ENCODE measurements at regions not wholly inside any gene's neighbourhood (a gene's known extent, or its start where the extent isn't known, plus 50 kb on each side); places are given as distances from the start of the nearest gene placed in this dataset.
"Not testable (repeated sequence)": the region's sequence is repeated elsewhere in the genome, so short reads cannot be mapped to it uniquely, and the experiment has no call there.

- no peak for DNase-seq
- WGBS, 5 donors, result 33 to 57% (median 44%) methylated on average over 5 of the region's 5 CpGs
These were observed 219.8 kb upstream of the DUSP10 start for GRCh38 chr1:221961532-221962292.

GRCh38 chr1:221958161-221958562 lies 216.3 kb upstream of the DUSP10 start:
- DNase-seq, result not testable (repeated sequence)

More at GRCh38 chr1:221961532-221962292, 219.8 kb upstream of the DUSP10 start:
- no peaks in the 10 kb centered on the region for H3K36me3 ChIP-seq
- no peaks in the 10 kb centered on the region for H3K27me3 ChIP-seq (replicated peaks in 1 of 7)
- peaks cover 0 to 8% (median 0%) of the 10 kb centered on the region in 6 donors for H3K4me1 ChIP-seq
- H3K27ac ChIP-seq, result no peak overlapping the region
- intact Hi-C loops (cut with DNase I; ENCODE audit: low total_unique reads), result no loop called here
- TF ChIP-seq CTCF (IDR thresholded peaks at IDR 0.05 in 8 of 11, conservative IDR thresholded peaks at IDR 0.05 in 3 of 11), result no peak
- TF ChIP-seq POLR2A (IDR thresholded peaks at IDR 0.05), result no peak
- no peak for TF ChIP-seq POLR2AphosphoS5 (IDR thresholded peaks at IDR 0.05)
- peaks cover 0 to 6% (median 0%) of the 10 kb centered on the region in 8 donors for H3K9me3 ChIP-seq
- no peak overlapping the region for H3K4me3 ChIP-seq

GRCh38 chr1:221957350-221957749 lies 215.5 kb upstream of the DUSP10 start:
- H3K4me1 ChIP-seq; intact Hi-C loops (cut with DNase I; ENCODE audit: low total_unique reads); H3K36me3 ChIP-seq; H3K27me3 ChIP-seq (replicated peaks in 1 of 7); H3K27ac ChIP-seq; H3K9me3 ChIP-seq; DNase-seq; H3K4me3 ChIP-seq: not testable (repeated sequence)
- WGBS, 5 donors, result 97 to 98% (median 97%) methylated on average over 3 of the region's 3 CpGs

More at GRCh38 chr1:221958161-221958562, 216.3 kb upstream of the DUSP10 start:
- 46 to 72% (median 68%) methylated on average over 2 of the region's 2 CpGs for WGBS, 5 donors
- H3K9me3 ChIP-seq; intact Hi-C loops (cut with DNase I; ENCODE audit: low total_unique reads); H3K4me1 ChIP-seq; H3K27me3 ChIP-seq (replicated peaks in 1 of 7); H3K4me3 ChIP-seq; H3K36me3 ChIP-seq; H3K27ac ChIP-seq: not testable (repeated sequence)

DNA sequence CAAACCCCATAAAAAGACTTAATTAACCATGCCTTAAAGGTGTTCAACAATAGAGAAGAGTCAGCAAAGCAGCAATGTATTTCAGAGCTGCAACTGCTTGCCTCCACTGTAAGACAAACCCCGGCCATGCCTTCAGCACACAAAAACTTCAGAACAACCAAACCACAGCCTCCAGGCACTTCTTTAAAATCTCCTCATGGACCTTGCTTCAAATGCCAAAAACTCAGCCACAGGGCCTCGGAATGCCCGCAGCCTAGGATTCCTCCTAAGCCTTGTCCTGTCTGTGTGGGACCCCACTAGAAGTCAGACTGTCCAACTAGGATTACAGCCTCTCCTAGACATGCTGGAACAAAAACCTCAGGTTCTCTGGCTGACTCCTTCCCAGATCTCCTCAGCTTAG lies 208.1 kb upstream of the DUSP10 start:
- TF ChIP-seq POLR2A (IDR thresholded peaks at IDR 0.05) (no peak), POLR2AphosphoS5 (IDR thresholded peaks at IDR 0.05) (no peak), CTCF (IDR thresholded peaks at IDR 0.05 in 8 of 11, conservative IDR thresholded peaks at IDR 0.05 in 3 of 11) (no peak)
- intact Hi-C loops (cut with DNase I; ENCODE audit: low total_unique reads), result no loop called here
- Histone ChIP-seq H3K27me3 (replicated peaks in 1 of 7) (no peaks in the 10 kb centered on the region), H3K4me3 (no peak overlapping the region), H3K27ac (no peak overlapping the region), H3K4me1 (no peaks in the 10 kb centered on the region), H3K36me3 (no peaks in the 10 kb centered on the region), H3K9me3 (peaks cover 0 to 16% (median 12%) of the 10 kb centered on the region in 8 donors)
- DNase-seq, result no peak
- whole genome bisulfite sequencing, 5 donors, result 89 to 99% (median 91%) methylated on average over 3 of the region's 3 CpGs

DNA sequence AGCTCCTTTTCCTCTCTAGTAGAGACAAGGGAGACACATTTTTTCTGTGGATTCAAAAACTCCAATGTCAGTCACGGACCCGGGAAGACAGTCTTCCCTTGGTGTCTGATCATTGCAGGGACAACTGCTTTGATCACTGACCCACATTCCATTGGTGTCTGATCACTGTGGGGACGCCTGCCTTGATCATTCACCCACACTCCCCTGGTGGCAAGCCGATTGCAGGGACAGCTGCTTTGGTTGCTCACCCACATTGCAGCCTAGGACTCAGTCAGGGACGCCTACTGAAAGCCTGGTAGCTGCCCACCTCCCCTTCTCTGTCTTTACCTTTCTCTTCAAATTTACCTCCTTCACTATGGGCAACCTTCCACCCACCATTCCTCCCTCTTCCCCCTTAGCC lies 206.6 kb upstream of the DUSP10 start:
- 85 to 93% (median 90%) methylated on average over 5 of the region's 5 CpGs for WGBS, 5 donors
- H3K4me3 ChIP-seq, result no peak overlapping the region
- H3K4me1 ChIP-seq, result no peaks in the 10 kb centered on the region
- H3K27me3 ChIP-seq (replicated peaks in 1 of 7), result no peaks in the 10 kb centered on the region
- intact Hi-C loops (cut with DNase I; ENCODE audit: low total_unique reads), result no loop called here
- no peaks in the 10 kb centered on the region for H3K36me3 ChIP-seq
- no peak overlapping the region for H3K27ac ChIP-seq
- H3K9me3 ChIP-seq, result peaks cover 0 to 32% (median 28%) of the 10 kb centered on the region in 8 donors
- no peak for DNase-seq
- TF ChIP-seq POLR2A (IDR thresholded peaks at IDR 0.05), result no peak
